Kidney capillary endothelial cell (primary cell): ENCODE measurements at regions not wholly inside any gene's neighbourhood (a gene's known extent, or its start where the extent isn't known, plus 50 kb on each side); places are given as distances from the start of the nearest gene placed in this dataset.

Experiments
- DNase-seq: peaks from one replicate; pipeline ENCODE4 v3.0.0-alpha.2; 2018; ENCODE audit warnings: low spot score

- DNase-seq, result no peak
Measured at GRCh38 chr11:32267679-32268187, 167.6 kb downstream of the WT1 start.

GRCh38 chr11:32273931-32274330 lies 161.4 kb downstream of the WT1 start:
- no peak for DNase-seq

- DNase-seq, result no peak
Measured at GRCh38 chr11:32279672-32280071, 155.7 kb downstream of the WT1 start.

GRCh38 chr11:32280339-32280738 lies 155.0 kb downstream of the WT1 start:
- no peak for DNase-seq

GRCh38 chr11:32288276-32288675 lies 147.1 kb downstream of the WT1 start:
- no peak for DNase-seq

GRCh38 chr11:32289701-32290100 lies 145.6 kb downstream of the WT1 start:
- no peak for DNase-seq

GRCh38 chr11:32290783-32291182 lies 144.6 kb downstream of the WT1 start:
- no peak for DNase-seq

- DNase-seq, result peak; percentile 20
Measured at GRCh38 chr11:32297611-32298011, 137.7 kb downstream of the WT1 start.

- DNase-seq, result no peak
Measured at GRCh38 chr11:32302826-32303225, 132.5 kb downstream of the WT1 start.

- DNase-seq, result no peak
Measured at GRCh38 chr11:32304521-32304920, 130.8 kb downstream of the WT1 start.

GRCh38 chr11:32305460-32305859 lies 129.9 kb downstream of the WT1 start:
- DNase-seq, result no peak

- no peak for DNase-seq
Measured at GRCh38 chr11:32307471-32307870, 127.9 kb downstream of the WT1 start.

GRCh38 chr11:32307913-32308312 lies 127.4 kb downstream of the WT1 start:
- DNase-seq, result no peak

- DNase-seq, result no peak
Measured at GRCh38 chr11:32309530-32310213, 125.7 kb downstream of the WT1 start.

- no peak for DNase-seq
Measured at GRCh38 chr11:32310214-32310601, 125.1 kb downstream of the WT1 start.

GRCh38 chr11:32311346-32312065 lies 123.8 kb downstream of the WT1 start:
- DNase-seq, result no peak

GRCh38 chr11:32312206-32312817 lies 123.0 kb downstream of the WT1 start:
- no peak for DNase-seq

- peak; percentile 42 for DNase-seq
Measured at GRCh38 chr11:32312865-32313403, 122.4 kb downstream of the WT1 start.

GRCh38 chr11:32313477-32313876 lies 121.9 kb downstream of the WT1 start:
- no peak for DNase-seq

- DNase-seq, result no peak
Measured at GRCh38 chr11:32315121-32315520, 120.2 kb downstream of the WT1 start.

GRCh38 chr11:32316232-32316631 lies 119.1 kb downstream of the WT1 start:
- no peak for DNase-seq

- DNase-seq, result no peak
Measured at GRCh38 chr11:32316858-32317642, 118.3 kb downstream of the WT1 start.
